Endothelial cell (in vitro differentiated cells): ENCODE measurements at regions not wholly inside any gene's neighbourhood (a gene's known extent, or its start where the extent isn't known, plus 50 kb on each side); places are given as distances from the start of the nearest gene placed in this dataset.
"Not testable (repeated sequence)": the region's sequence is repeated elsewhere in the genome, so short reads cannot be mapped to it uniquely, and the experiment has no call there.

Experiments
- DNase-seq: peaks from one replicate; pipeline ENCODE4 v3.0.0; 2021; ENCODE audit warnings: low spot score
- H3K27ac Mint-ChIP-seq: one replicate; pipeline ENCODE4 v1.8.0; 2021; ENCODE audit warnings: mixed read lengths, inconsistent platforms; ENCODE audit not compliant: unreplicated experiment
- H3K27me3 Mint-ChIP-seq: one replicate; pipeline ENCODE4 v1.8.0; 2021; ENCODE audit warnings: mild to moderate bottlenecking, moderate library complexity, mixed read lengths, inconsistent platforms; ENCODE audit not compliant: unreplicated experiment
- H3K36me3 Mint-ChIP-seq: one replicate; pipeline ENCODE4 v1.8.0; 2021; ENCODE audit warnings: mild to moderate bottlenecking, low read depth, mixed read lengths, inconsistent platforms; ENCODE audit not compliant: unreplicated experiment
- H3K4me1 Mint-ChIP-seq: one replicate; pipeline ENCODE4 v1.8.0; 2021; ENCODE audit warnings: mild to moderate bottlenecking, mixed read lengths, inconsistent platforms; ENCODE audit not compliant: unreplicated experiment
- H3K4me3 Mint-ChIP-seq: one replicate; pipeline ENCODE4 v1.8.0; 2021; ENCODE audit warnings: mild to moderate bottlenecking, mixed read lengths, inconsistent platforms; ENCODE audit not compliant: unreplicated experiment
- H3K9me3 Mint-ChIP-seq: one replicate; pipeline ENCODE4 v1.8.0; 2021; ENCODE audit warnings: mixed read lengths, inconsistent platforms; ENCODE audit not compliant: unreplicated experiment
- TF ChIP-seq, protein P1 (sequence below): fragments of 200-600 bp; sonication (generic); IDR thresholded peaks from one replicate; pipeline ENCODE4 v1.5.0; 2021; ENCODE audit warnings: antibody characterized with exemption; ENCODE audit not compliant: unreplicated experiment

DNA sequence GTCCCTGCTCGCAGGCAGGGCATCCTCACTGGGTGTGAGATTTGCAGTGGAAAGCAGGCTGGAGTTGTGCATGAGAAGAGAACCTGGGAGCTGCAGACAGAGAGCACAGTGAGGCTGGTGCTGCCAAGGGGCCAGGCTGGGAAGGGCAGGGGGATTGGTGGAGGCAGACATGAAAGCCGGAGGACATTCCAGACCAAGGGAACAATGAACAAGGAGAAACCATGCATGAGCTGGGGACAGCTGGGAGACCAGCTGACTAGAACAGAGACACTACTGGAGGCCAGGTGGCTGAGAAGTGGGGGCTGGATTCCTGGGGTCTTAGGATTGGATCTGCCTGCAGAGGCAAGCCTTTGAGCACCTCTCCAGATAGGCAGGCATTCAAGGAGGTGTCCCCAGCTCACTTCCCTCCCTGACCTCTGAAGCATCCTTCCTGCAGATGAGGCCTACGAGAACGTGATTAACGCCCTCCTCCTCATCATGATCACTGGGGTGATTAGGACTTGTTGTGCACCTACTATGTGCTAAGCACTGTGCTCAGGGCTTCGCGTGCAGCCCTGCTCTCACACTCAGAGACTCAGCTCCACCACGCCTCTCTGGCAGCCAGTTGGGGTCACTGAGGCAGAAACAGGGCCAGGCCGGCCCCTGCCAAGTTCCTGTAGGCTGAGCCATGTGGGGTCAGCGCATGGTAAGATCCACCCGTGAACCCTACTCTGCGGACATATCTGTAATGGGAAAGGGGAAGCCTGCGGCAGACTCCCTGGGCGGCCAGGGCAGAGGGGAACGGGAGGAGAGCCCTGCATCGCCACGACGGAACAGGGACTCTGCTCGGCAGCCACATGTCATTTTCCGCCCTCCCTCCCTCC, 74.8 kb upstream of the SLC66A3 start:
- TF ChIP-seq, protein P1, sequence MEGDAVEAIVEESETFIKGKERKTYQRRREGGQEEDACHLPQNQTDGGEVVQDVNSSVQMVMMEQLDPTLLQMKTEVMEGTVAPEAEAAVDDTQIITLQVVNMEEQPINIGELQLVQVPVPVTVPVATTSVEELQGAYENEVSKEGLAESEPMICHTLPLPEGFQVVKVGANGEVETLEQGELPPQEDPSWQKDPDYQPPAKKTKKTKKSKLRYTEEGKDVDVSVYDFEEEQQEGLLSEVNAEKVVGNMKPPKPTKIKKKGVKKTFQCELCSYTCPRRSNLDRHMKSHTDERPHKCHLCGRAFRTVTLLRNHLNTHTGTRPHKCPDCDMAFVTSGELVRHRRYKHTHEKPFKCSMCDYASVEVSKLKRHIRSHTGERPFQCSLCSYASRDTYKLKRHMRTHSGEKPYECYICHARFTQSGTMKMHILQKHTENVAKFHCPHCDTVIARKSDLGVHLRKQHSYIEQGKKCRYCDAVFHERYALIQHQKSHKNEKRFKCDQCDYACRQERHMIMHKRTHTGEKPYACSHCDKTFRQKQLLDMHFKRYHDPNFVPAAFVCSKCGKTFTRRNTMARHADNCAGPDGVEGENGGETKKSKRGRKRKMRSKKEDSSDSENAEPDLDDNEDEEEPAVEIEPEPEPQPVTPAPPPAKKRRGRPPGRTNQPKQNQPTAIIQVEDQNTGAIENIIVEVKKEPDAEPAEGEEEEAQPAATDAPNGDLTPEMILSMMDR, result no peak
- no peaks in the 10 kb centered on the region for H3K9me3 Mint-ChIP-seq
- peaks cover 3% of the 10 kb centered on the region for H3K27me3 Mint-ChIP-seq
- H3K36me3 Mint-ChIP-seq, result no peaks in the 10 kb centered on the region
- no peak for DNase-seq
- H3K27ac Mint-ChIP-seq, result no peak overlapping the region
- no peak overlapping the region for H3K4me3 Mint-ChIP-seq
- H3K4me1 Mint-ChIP-seq, result no peaks in the 10 kb centered on the region

DNA sequence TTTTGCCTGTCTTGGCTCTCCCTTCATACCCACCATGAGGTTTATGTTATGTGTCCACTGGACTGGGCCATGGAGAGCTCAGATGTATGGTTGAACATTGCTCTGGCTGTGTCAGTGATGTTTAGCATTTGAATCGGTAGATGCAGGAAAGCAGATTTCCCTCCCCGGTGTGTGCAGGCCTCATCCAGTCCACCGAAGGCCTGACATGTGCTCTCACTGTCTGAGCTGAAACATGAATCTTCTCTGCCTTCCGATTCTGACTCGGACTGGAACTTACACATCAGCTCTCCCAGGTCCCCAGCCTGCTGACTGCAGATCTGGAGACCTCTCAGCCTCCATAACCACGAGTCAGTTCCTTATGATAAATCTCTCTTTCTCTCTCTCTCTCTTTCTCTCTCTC, 72.4 kb upstream of the SLC66A3 start:
- no peaks in the 10 kb centered on the region for H3K9me3 Mint-ChIP-seq
- no peaks in the 10 kb centered on the region for H3K36me3 Mint-ChIP-seq
- no peak for DNase-seq
- H3K4me3 Mint-ChIP-seq, result no peak overlapping the region
- H3K27ac Mint-ChIP-seq, result no peak overlapping the region
- H3K4me1 Mint-ChIP-seq, result no peaks in the 10 kb centered on the region
- TF ChIP-seq, protein P1, result no peak
- H3K27me3 Mint-ChIP-seq, result peaks cover 2% of the 10 kb centered on the region

DNA sequence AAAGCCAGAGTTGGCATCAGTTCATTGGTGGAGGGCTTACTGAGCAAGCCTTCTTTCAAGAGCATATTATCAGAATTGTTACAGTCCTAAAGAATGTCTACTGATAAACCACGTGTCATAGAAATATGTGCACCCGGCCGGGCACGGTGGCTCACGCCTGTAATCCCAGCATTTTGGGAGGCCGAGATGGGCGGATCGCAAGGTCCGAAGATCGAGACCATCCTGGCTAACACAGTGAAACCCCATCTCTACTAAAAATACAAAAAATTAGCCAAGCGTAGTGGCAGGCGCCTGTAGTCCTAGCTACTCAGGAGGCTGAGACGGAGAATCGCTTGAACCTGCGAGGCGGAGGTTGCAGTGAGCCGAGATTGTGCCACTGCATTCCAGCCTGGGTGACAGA, 66.4 kb upstream of the SLC66A3 start:
- H3K4me3 Mint-ChIP-seq, H3K4me1 Mint-ChIP-seq, DNase-seq: not testable (repeated sequence)

DNA sequence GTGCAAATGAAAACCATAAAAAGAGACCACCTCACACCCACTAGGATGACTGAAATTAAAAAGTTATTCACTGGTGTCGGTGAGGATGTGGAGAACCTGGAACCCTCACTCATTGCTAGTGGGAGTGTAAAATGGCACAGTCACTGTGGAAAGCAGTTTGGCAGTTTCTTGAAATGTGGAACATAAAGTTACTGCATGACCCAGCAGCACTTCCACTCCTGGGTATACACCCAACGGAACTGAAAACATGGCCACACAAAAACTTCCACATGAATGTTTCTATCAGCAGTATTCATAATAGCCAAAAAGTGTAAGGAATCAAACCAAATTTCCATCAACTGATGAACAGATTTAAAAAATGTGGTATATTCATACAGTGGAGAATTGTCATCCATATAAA, 65.1 kb upstream of the SLC66A3 start:
- H3K9me3 Mint-ChIP-seq, result no peaks in the 10 kb centered on the region

More for the DNA sequence above, 66.4 kb upstream of the SLC66A3 start:
- not testable (repeated sequence) for H3K27me3 Mint-ChIP-seq, H3K9me3 Mint-ChIP-seq, H3K36me3 Mint-ChIP-seq, H3K27ac Mint-ChIP-seq

DNA sequence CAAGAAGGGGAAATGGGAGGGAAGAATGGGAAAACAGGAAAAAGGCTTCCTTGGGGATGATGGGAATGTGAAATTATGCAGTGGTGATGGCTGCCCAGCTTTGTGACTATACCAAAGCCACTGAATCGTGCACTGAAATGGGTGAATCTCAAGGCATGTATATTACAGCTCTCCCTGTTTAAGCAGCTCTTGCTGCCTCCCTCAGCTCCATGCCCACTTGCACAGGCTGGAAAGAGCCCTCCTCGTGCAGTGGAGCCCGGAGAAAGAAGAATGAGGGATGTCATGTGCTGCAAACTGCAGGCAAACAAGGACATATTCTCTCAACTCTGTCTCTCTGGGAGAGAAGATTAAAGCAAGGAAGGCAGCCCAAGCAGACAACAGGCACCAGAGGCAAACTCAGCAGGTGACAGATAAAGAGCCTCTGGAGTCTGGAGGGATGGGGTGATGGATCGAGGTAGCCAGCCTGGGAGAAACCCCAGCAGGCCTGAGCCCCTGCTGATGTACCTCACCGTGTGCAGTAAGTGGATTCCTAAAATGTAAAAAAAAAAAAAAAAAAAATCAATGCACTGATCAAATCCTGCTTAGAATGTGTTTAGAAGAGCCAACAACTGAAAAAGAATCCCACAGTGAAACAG, 62.4 kb upstream of the SLC66A3 start:
- DNase-seq, result no peak
- peaks cover 8% of the 10 kb centered on the region for H3K4me1 Mint-ChIP-seq
- H3K4me3 Mint-ChIP-seq, result no peak overlapping the region
- no peaks in the 10 kb centered on the region for H3K36me3 Mint-ChIP-seq
- TF ChIP-seq, protein P1, result no peak
- H3K27ac Mint-ChIP-seq, result no peak overlapping the region
- H3K27me3 Mint-ChIP-seq, result peaks cover 1% of the 10 kb centered on the region
- no peaks in the 10 kb centered on the region for H3K9me3 Mint-ChIP-seq

More for the DNA sequence above, 65.1 kb upstream of the SLC66A3 start:
- H3K27me3 Mint-ChIP-seq, result peaks cover 1% of the 10 kb centered on the region
- H3K27ac Mint-ChIP-seq, result no peak overlapping the region
- no peaks in the 10 kb centered on the region for H3K36me3 Mint-ChIP-seq
- TF ChIP-seq, protein P1, result no peak
- DNase-seq, result no peak
- peaks cover 6% of the 10 kb centered on the region for H3K4me1 Mint-ChIP-seq
- H3K4me3 Mint-ChIP-seq, result no peak overlapping the region
